GM12878 (cell line): ENCODE measurements at regions not wholly inside any gene's neighbourhood (a gene's known extent, or its start where the extent isn't known, plus 50 kb on each side); places are given as distances from the start of the nearest gene placed in this dataset.

Experiments used
- ATAC-seq: fragments of 200-7000 bp; cut with Tn5 transposase; 3 replicates; pipeline ENCODE4 v1.9.1; 2020; ENCODE audit warnings: mild to moderate bottlenecking, moderate library complexity
- BruUV-seq: library from RNA; stranded (reverse); fragments of 400-500 nt; replicated peaks from 2 replicates; lab custom pipeline; 2021; lab: Mats Ljungman, UMichigan
- CTCF ChIA-PET: fragments of 300-600 bp; sonication (Branson Sonifier 250); formaldehyde crosslinking; extraction: SDS; loops from one replicate; lab custom pipeline; 2021; ENCODE audit warnings: inconsistent platforms; lab: Yijun Ruan, JAX
- POLR2A ChIA-PET: fragments of 350-600 bp; formaldehyde crosslinking; extraction: SDS; loops from one replicate; lab custom pipeline; 2021; ENCODE audit warnings: inconsistent platforms; lab: Charles Lee
- RAD21 ChIA-PET: fragments of 300-600 bp; sonication (Branson Sonifier 250); formaldehyde crosslinking; loops from one replicate; lab custom pipeline; 2023; ENCODE audit warnings: antibody characterized with exemption; ENCODE audit not compliant: unreplicated experiment; lab: Charles Lee
- SMC1A ChIA-PET: fragments of 300-600 bp; sonication (Branson Sonifier 250); formaldehyde crosslinking; loops from one replicate; lab custom pipeline; 2023; ENCODE audit not compliant: unreplicated experiment, uncharacterized antibody; lab: Charles Lee
- DNase-seq: peaks from one replicate; pipeline ENCODE4 v3.0.0-alpha.2; 2011; ENCODE audit warnings: low read depth, low spot score
- FAIRE-seq: peaks from 3 replicates; lab custom pipeline; 2011; peaks lifted over from hg19 to GRCh38; lab: Jason Lieb, UNC
- H2AFZ ChIP-seq: 2 replicates; pipeline ENCODE4 v1.6.0; 2011; ENCODE audit warnings: low read depth, low read length, control low read depth; ENCODE audit not compliant: control insufficient read depth
- H3K27ac ChIP-seq: 2 replicates; pipeline ENCODE4 v1.5.1; 2011; ENCODE audit warnings: control low read depth; ENCODE audit not compliant: control insufficient read depth, insufficient read depth
- H3K27me3 ChIP-seq, 2 experiments: replicated peaks in 1 of 2; 2 replicates each; pipeline versions ENCODE4 v1.6.0 to v1.6.1; 2011; ENCODE audit warnings: low read length in 1 of 2; ENCODE audit not compliant: control insufficient read depth in 2 of 2, insufficient read depth in 2 of 2
- H3K36me3 ChIP-seq, 2 experiments: 2 replicates each; pipeline ENCODE4 v1.5.1; 2011; ENCODE audit warnings: low read length in 1 of 2; ENCODE audit not compliant: control insufficient read depth in 2 of 2, insufficient read depth in 2 of 2
- H3K4me1 ChIP-seq: 2 replicates; pipeline ENCODE4 v1.6.1; 2011; ENCODE audit warnings: mild to moderate bottlenecking, low read length, moderate library complexity, mixed read lengths; ENCODE audit not compliant: control insufficient read depth, insufficient read depth
- H3K4me2 ChIP-seq: 2 replicates; pipeline ENCODE4 v1.6.0; 2011; ENCODE audit warnings: control low read depth; ENCODE audit not compliant: control insufficient read depth, insufficient read depth
- H3K4me3 ChIP-seq: fragments of 200-600 bp; sonication (generic); 2 replicates; pipeline ENCODE4 v1.5.1; 2016
- H3K79me2 ChIP-seq: 2 replicates; pipeline ENCODE4 v1.6.0; 2011; ENCODE audit warnings: low read length; ENCODE audit not compliant: control insufficient read depth, insufficient read depth
- H3K9ac ChIP-seq: 2 replicates; pipeline ENCODE4 v1.8.0; 2011; ENCODE audit warnings: low read length, control low read depth, mixed read lengths; ENCODE audit not compliant: control insufficient read depth, insufficient read depth
- H3K9me3 ChIP-seq: replicated peaks from 3 replicates; pipeline ENCODE4 v1.5.1; 2011; ENCODE audit warnings: mild to moderate bottlenecking, low read length; ENCODE audit not compliant: control insufficient read depth, insufficient read depth
- H4K20me1 ChIP-seq: 2 replicates; pipeline ENCODE4 v1.6.0; 2011; ENCODE audit not compliant: control insufficient read depth, insufficient read depth
- DPF2 ChIP-seq: fragments of 450-650 bp; IDR thresholded peaks from 2 replicates; pipeline ENCODE4 v1.6.1; 2017; ENCODE audit warnings: mild to moderate bottlenecking
- EGR1 ChIP-seq, 2 experiments: IDR thresholded peaks; 1 replicate in 1 of 2; 2 replicates in 1 of 2; pipeline ENCODE4 v1.6.1; 2011 to 2012; ENCODE audit warnings: low read depth in 2 of 2, low read length in 2 of 2, borderline replicate concordance in 1 of 2, mild to moderate bottlenecking in 1 of 2, moderate library complexity in 1 of 2
- HDAC2 ChIP-seq: fragments of 200-600 bp; sonication (generic); IDR thresholded peaks from 2 replicates; pipeline ENCODE4 v1.6.1; 2017
- KAT2A ChIP-seq: conservative IDR thresholded peaks from 2 replicates; pipeline ENCODE4 v1.6.1; 2011; ENCODE audit warnings: low read depth, low read length; ENCODE audit not compliant: control insufficient read depth
- MTA3 ChIP-seq: IDR thresholded peaks from 2 replicates; pipeline ENCODE4 v1.6.1; 2012; ENCODE audit warnings: low read length, inconsistent platforms, borderline replicate concordance
- PRDM15 ChIP-seq: fragments of 450-650 bp; formaldehyde crosslinking; IDR thresholded peaks from 2 replicates; pipeline ENCODE4 v1.4.0; 2020; ENCODE audit warnings: mild to moderate bottlenecking, moderate library complexity
- RB1 ChIP-seq: fragments of 450-650 bp; formaldehyde crosslinking; IDR thresholded peaks from 2 replicates; pipeline ENCODE4 v1.6.1; 2017; ENCODE audit warnings: mild to moderate bottlenecking, borderline replicate concordance
- RFX5 ChIP-seq: IDR thresholded peaks from 2 replicates; pipeline ENCODE4 v1.6.1; 2011; ENCODE audit warnings: low read depth, low read length, improper control_type of control experiment
- SMARCA5 ChIP-seq: fragments of 450-650 bp; IDR thresholded peaks from 2 replicates; pipeline ENCODE4 v1.6.1; 2017; ENCODE audit warnings: mild to moderate bottlenecking
- ZNF687 ChIP-seq: fragments of 450-650 bp; IDR thresholded peaks from 2 replicates; pipeline ENCODE4 v1.6.1; 2017; ENCODE audit warnings: mild to moderate bottlenecking, moderate library complexity
- ZSCAN29 ChIP-seq: fragments of 450-650 bp; IDR thresholded peaks from 2 replicates; pipeline ENCODE4 v1.6.1; 2017; ENCODE audit warnings: mild to moderate bottlenecking, moderate library complexity
- WGBS: methylation state at CpG from one replicate; pipeline ENCODE4 v1.1.6; 2016; ENCODE audit warnings: low lambda C conversion rate; ENCODE audit not compliant: insufficient replicate concordance, insufficient coverage; ENCODE audit errors: missing lambda C conversion rate; 5-methylcytosine and 5-hydroxymethylcytosine counted together
- in situ Hi-C: fragments of 300-500 bp; cut with MboI; formaldehyde crosslinking; loops from 9 replicates; pipeline ENCODE4 v1.14.3; 2018; ENCODE audit warnings: mixed read lengths
- intact Hi-C: fragments of 100-400 bp; cut with micrococcal nuclease; formaldehyde crosslinking; loops from one replicate; pipeline ENCODE4 v1.14.2; 2022; ENCODE audit not compliant: unreplicated experiment
- TF ChIP-seq, protein P1 (sequence below): IDR thresholded peaks from 2 replicates; pipeline ENCODE4 v1.6.1; 2011; ENCODE audit warnings: low read depth, low read length, improper control_type of control experiment, borderline replicate concordance
- TF ChIP-seq, protein P2 (sequence below): fragments of 450-650 bp; IDR thresholded peaks from 2 replicates; pipeline ENCODE4 v1.6.1; 2017; ENCODE audit warnings: mild to moderate bottlenecking, low read depth, inconsistent platforms; ENCODE audit not compliant: poor library complexity, severe bottlenecking

DNA sequence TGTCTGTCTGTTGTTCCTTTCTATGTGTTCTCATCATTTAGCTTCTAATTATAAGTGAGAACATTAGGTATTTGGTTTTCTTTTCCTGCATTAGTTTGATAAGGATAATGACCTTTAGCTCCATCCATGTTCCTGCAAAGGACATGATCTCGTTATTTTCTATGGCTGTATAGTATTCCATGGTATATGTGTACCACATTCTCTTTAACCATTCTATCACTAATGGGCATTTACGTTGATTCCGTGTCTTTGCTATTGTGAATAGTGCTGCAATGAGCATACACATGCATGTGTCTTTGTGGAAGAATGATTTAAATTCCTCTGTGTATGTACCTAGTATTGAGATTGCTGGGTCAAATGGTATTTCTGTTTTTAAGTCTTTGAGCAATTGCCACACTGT is 1799.7 kb downstream of the SLITRK5 start:
- no peak for DNase-seq
- ChIA-PET CTCF (no interaction called here), RAD21 (no interaction called here), SMC1A (no interaction called here), POLR2A (no interaction called here)
- Histone ChIP-seq H3K4me2 (no peak overlapping the region), H2AFZ (no peak overlapping the region), H3K27me3 (no peaks in the 10 kb centered on the region), H3K9me3 (no peaks in the 10 kb centered on the region), H4K20me1 (no peaks in the 10 kb centered on the region), H3K27ac (no peak overlapping the region), H3K4me3 (no peak overlapping the region), H3K9ac (no peak overlapping the region), H3K4me1 (no peaks in the 10 kb centered on the region), H3K79me2 (no peaks in the 10 kb centered on the region), H3K36me3 (no peaks in the 10 kb centered on the region)
- 21% methylated on average over 3 of the region's 3 CpGs for WGBS
- ATAC-seq, result no peak
- no peak for TF ChIP-seq ZNF687
- no peak for TF ChIP-seq RB1
- TF ChIP-seq KAT2A, result no peak
- TF ChIP-seq, protein P1, sequence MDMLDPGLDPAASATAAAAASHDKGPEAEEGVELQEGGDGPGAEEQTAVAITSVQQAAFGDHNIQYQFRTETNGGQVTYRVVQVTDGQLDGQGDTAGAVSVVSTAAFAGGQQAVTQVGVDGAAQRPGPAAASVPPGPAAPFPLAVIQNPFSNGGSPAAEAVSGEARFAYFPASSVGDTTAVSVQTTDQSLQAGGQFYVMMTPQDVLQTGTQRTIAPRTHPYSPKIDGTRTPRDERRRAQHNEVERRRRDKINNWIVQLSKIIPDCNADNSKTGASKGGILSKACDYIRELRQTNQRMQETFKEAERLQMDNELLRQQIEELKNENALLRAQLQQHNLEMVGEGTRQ, result no peak
- TF ChIP-seq PRDM15 (CRISPR knock-in tag), result no peak
- no peak for TF ChIP-seq RFX5
- TF ChIP-seq HDAC2, result no peak
- no peak for TF ChIP-seq EGR1 (IDR thresholded peaks at IDR 0.05; ENCODE audit: borderline replicate concordance in 1 of 2, low read depth in 2 of 2, low read length in 2 of 2)
- TF ChIP-seq ZSCAN29, result no peak
- no peak for TF ChIP-seq SMARCA5
- no peak for TF ChIP-seq MTA3
- TF ChIP-seq, protein P2, sequence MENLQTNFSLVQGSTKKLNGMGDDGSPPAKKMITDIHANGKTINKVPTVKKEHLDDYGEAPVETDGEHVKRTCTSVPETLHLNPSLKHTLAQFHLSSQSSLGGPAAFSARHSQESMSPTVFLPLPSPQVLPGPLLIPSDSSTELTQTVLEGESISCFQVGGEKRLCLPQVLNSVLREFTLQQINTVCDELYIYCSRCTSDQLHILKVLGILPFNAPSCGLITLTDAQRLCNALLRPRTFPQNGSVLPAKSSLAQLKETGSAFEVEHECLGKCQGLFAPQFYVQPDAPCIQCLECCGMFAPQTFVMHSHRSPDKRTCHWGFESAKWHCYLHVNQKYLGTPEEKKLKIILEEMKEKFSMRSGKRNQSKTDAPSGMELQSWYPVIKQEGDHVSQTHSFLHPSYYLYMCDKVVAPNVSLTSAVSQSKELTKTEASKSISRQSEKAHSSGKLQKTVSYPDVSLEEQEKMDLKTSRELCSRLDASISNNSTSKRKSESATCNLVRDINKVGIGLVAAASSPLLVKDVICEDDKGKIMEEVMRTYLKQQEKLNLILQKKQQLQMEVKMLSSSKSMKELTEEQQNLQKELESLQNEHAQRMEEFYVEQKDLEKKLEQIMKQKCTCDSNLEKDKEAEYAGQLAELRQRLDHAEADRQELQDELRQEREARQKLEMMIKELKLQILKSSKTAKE, result no peak
- no peak for TF ChIP-seq DPF2
- in situ Hi-C loops (no loop called here), intact Hi-C loops (no loop called here)
- FAIRE-seq, result no peak
- no TSS peak for BruUV-seq
